ENCODE measurements at regions not wholly inside any gene's neighbourhood (a gene's known extent, or its start where the extent isn't known, plus 50 kb on each side); places are given as distances from the start of the nearest gene placed in this dataset.

DNA sequence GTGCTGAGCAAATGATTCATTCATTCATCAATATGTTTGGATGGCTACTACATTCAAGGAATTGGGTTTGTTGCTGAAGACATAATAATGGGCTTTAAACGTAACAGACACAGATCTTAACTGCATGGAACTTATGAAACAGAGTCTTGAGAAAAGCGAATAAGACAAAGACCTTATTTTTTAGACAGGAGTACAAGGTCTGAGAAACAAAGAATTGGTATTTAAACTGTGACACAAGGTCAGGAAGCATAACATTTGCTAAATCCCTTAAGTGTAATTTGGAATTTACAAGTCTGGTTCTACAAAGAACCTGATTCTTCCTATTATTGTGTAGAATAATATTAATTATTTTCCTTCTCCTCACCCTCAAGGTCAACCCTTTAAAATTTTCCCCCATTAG lies 565.4 kb upstream of the RGS18 start:
- H3K36me3 Mint-ChIP-seq (ENCODE audit: low read depth), result no peaks in the 10 kb centered on the region
- H3K27me3 Mint-ChIP-seq (ENCODE audit: low read depth), result no peaks in the 10 kb centered on the region
- H3K4me1 Mint-ChIP-seq (ENCODE audit: low read depth), result no peaks in the 10 kb centered on the region
- H3K27ac Mint-ChIP-seq, result no peak overlapping the region
- CTCF ChIA-PET, result no interaction called here
- intact Hi-C loops (cut with micrococcal nuclease), result no loop called here
- no peak overlapping the region for H3K4me3 Mint-ChIP-seq
- DNase-seq, result no peak
- peaks cover 5% of the 10 kb centered on the region for H3K9me3 Mint-ChIP-seq

DNA sequence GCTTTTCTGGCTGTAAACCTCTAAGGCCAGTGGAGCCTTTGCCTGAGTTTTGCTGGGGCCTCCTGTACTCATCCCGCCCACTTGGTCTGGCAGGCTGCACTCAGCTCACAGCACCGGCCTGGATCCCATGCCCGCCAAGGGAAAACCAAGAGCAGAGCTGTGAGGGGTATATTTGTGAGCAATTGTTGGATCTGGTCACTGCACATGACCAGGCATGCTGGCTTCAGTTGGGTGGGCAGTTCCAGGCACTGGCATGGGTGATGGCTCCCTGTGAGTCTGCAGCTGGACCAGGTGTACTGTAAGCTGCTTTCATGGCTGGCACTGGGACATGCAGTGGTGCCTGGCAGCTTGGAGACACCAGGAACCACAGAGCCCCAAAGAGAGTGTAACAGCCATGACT lies 563.1 kb upstream of the RGS18 start:
- intact Hi-C loops (cut with micrococcal nuclease), result no loop called here
- H3K27ac Mint-ChIP-seq, result no peak overlapping the region
- H3K36me3 Mint-ChIP-seq (ENCODE audit: low read depth), result no peaks in the 10 kb centered on the region
- H3K27me3 Mint-ChIP-seq (ENCODE audit: low read depth), result no peaks in the 10 kb centered on the region
- no peak for DNase-seq
- CTCF ChIA-PET, result interaction anchor here (0.7 kb wide), 1 partner anchor 532 kb away, joined by 3 read pairs; no protein-coding TSS in a partner anchor
- H3K9me3 Mint-ChIP-seq, result peaks cover 2% of the 10 kb centered on the region
- no peak overlapping the region for H3K4me3 Mint-ChIP-seq
- H3K4me1 Mint-ChIP-seq (ENCODE audit: low read depth), result no peaks in the 10 kb centered on the region

DNA sequence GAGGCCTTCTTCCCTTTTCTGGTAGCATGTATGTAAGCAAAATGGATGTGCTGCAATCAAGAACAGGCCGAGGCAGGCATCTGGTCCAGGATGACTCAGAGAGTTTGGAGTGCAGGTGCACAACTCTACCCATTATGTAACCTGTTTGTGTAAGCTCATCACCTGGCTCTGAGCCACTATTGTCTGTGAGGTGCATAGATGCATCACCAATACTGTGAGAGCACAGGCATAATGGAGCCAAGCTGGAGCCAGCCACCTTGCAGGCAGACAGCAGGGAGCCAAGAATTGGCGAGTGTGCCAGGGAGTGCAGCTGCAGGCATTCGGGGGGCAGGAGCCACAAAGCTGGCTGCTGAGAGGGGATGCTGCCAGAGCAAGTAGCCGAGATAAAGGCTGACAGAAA lies 549.9 kb upstream of the RGS18 start:
- Mint-ChIP-seq H3K27me3 (ENCODE audit: low read depth) (no peaks in the 10 kb centered on the region), H3K4me3 (no peak overlapping the region), H3K4me1 (ENCODE audit: low read depth) (no peaks in the 10 kb centered on the region), H3K27ac (no peak overlapping the region), H3K9me3 (no peaks in the 10 kb centered on the region), H3K36me3 (ENCODE audit: low read depth) (no peaks in the 10 kb centered on the region)
- DNase-seq, result no peak
- CTCF ChIA-PET, result interaction anchor here (1.1 kb wide), 1 partner anchor 9 kb away, joined by 4 read pairs; no protein-coding TSS in a partner anchor
- intact Hi-C loops (cut with micrococcal nuclease), result no loop called here

GRCh38 chr1:191609305-191609704 lies 549.0 kb upstream of the RGS18 start:
- no peaks in the 10 kb centered on the region for H3K4me1 Mint-ChIP-seq (ENCODE audit: low read depth)
- H3K9me3 Mint-ChIP-seq, result no peaks in the 10 kb centered on the region
- CTCF ChIA-PET, result no interaction called here
- H3K27ac Mint-ChIP-seq, result no peak overlapping the region
- no peaks in the 10 kb centered on the region for H3K36me3 Mint-ChIP-seq (ENCODE audit: low read depth)
- H3K4me3 Mint-ChIP-seq, result no peak overlapping the region
- DNase-seq, result no peak
- intact Hi-C loops (cut with micrococcal nuclease), result no loop called here
- H3K27me3 Mint-ChIP-seq (ENCODE audit: low read depth), result no peaks in the 10 kb centered on the region

DNA sequence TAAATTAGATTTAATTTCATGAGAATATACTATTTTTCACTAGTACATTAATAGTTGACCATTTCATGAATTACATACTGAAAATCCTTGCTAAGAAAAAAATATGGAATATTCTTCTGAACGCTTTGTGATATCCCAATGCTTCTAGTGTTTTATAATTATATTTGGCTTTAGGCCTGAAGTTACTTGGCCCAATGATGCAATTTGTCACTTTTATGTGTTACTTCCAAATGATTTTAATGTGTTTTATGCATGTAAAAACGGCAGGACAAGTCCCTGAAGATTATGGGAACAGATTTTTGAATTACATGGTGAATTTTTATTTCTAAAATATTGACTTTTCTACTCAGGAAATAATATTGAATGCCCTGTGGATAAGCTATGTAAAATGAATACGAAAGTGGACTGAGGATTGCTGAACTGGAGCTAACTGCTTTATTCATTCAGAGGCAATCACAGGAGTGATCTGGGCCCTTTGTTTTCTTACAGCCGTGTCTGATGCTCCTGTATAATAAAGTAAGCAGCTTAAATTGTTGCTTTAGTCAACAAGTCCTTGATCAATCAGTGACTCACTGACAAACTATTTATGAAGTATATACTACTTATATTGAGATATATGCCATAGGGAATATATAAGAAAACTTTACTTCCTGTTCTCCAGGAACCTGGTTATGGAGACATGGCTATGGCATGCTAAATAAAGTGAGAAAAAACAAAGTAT lies 543.0 kb upstream of the RGS18 start:
- Mint-ChIP-seq H3K27ac (no peak overlapping the region), H3K4me3 (no peak overlapping the region), H3K9me3 (peaks cover 3% of the 10 kb centered on the region), H3K27me3 (ENCODE audit: low read depth) (no peaks in the 10 kb centered on the region), H3K36me3 (ENCODE audit: low read depth) (no peaks in the 10 kb centered on the region), H3K4me1 (ENCODE audit: low read depth) (no peaks in the 10 kb centered on the region)
- CTCF ChIA-PET, result no interaction called here
- DNase-seq, result no peak
- intact Hi-C loops (cut with micrococcal nuclease), result no loop called here

- Mint-ChIP-seq H3K9me3 (peaks cover 3% of the 10 kb centered on the region), H3K27ac (no peak overlapping the region), H3K27me3 (ENCODE audit: low read depth) (no peaks in the 10 kb centered on the region), H3K4me1 (ENCODE audit: low read depth) (no peaks in the 10 kb centered on the region), H3K4me3 (no peak overlapping the region), H3K36me3 (ENCODE audit: low read depth) (no peaks in the 10 kb centered on the region)
- intact Hi-C loops (cut with micrococcal nuclease), result no loop called here
- DNase-seq, result no peak
- CTCF ChIA-PET, result interaction anchor here (1.2 kb wide), 1 partner anchor 10 kb away, joined by 4 read pairs; no protein-coding TSS in a partner anchor
These were observed 540.1 kb upstream of the RGS18 start for GRCh38 chr1:191618181-191618580.

GRCh38 chr1:191620883-191621282 lies 537.4 kb upstream of the RGS18 start:
- no peak overlapping the region for H3K27ac Mint-ChIP-seq
- peaks cover 5% of the 10 kb centered on the region for H3K9me3 Mint-ChIP-seq
- CTCF ChIA-PET, result no interaction called here

DNA sequence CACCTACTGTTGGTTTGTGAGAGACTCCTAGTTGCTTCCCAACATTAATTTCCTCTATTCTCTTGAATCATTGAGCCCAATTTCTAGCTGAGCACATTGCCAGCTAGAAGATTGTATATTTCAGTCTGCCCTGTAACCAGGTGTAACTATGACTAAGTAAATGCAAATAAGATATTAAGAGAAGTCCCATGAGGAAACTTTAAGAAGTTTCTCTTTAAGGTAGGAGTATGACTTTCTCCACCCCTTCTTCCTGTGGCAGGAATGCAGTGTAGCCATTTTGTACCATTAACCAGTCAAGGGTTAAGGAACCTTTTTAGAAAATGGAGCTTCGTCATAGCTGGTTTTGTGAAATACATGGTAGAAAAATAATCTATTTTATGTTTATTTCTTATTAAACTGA lies 534.2 kb upstream of the RGS18 start:
- CTCF ChIA-PET, result interaction anchor here (0.5 kb wide), 1 partner anchor 90 kb away, joined by 3 read pairs; no protein-coding TSS in a partner anchor
- DNase-seq, result no peak
- no peak overlapping the region for H3K4me3 Mint-ChIP-seq
- no peaks in the 10 kb centered on the region for H3K27me3 Mint-ChIP-seq (ENCODE audit: low read depth)
- no peaks in the 10 kb centered on the region for H3K36me3 Mint-ChIP-seq (ENCODE audit: low read depth)
- peaks cover 5% of the 10 kb centered on the region for H3K9me3 Mint-ChIP-seq
- H3K4me1 Mint-ChIP-seq (ENCODE audit: low read depth), result no peaks in the 10 kb centered on the region
- intact Hi-C loops (cut with micrococcal nuclease), result no loop called here
- H3K27ac Mint-ChIP-seq, result no peak overlapping the region

More at GRCh38 chr1:191620883-191621282, 537.4 kb upstream of the RGS18 start:
- Mint-ChIP-seq H3K27me3 (ENCODE audit: low read depth) (no peaks in the 10 kb centered on the region), H3K4me1 (ENCODE audit: low read depth) (no peaks in the 10 kb centered on the region), H3K4me3 (no peak overlapping the region), H3K36me3 (ENCODE audit: low read depth) (no peaks in the 10 kb centered on the region)
- no peak for DNase-seq
- intact Hi-C loops (cut with micrococcal nuclease), result no loop called here

GRCh38 chr1:191629836-191630235 lies 528.4 kb upstream of the RGS18 start:
- CTCF ChIA-PET, result no interaction called here
- Mint-ChIP-seq H3K27ac (no peak overlapping the region), H3K9me3 (peaks cover 8% of the 10 kb centered on the region), H3K27me3 (ENCODE audit: low read depth) (no peaks in the 10 kb centered on the region), H3K4me1 (ENCODE audit: low read depth) (no peaks in the 10 kb centered on the region), H3K36me3 (ENCODE audit: low read depth) (no peaks in the 10 kb centered on the region), H3K4me3 (no peak overlapping the region)
- intact Hi-C loops (cut with micrococcal nuclease), result no loop called here
- DNase-seq, result no peak

DNA sequence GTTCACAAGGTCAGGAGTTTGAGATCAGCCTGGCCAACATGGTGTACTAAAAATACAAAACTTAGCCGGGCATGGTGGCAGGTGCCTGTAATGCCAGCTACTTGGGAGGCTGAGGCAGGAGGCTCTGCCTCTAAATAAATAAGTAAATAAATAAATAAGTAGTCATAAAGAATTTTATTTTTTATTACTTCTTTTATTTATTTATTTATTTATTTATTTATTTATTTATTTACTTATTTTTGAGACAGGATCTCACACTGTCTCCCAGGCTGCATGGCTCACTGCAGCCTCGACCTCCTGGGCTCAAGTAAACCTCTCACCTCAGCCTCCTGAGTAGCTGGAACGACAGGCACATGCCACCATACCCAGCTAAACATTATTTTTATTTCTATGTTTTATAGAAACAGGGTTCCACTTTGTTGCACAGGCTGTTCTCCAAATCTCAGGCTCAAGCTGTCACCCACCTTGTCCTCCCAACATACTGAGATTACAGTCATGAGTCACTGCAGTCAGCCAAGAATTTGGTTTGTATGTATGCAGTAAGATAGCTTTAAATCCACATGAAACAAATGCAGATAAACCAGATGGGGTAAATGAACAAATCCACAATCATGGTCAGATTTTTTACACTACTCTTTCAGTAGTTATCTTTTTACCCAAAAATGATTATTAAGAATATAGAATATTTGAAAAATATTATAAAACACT lies 523.3 kb upstream of the RGS18 start:
- peaks cover 11% of the 10 kb centered on the region for H3K9me3 Mint-ChIP-seq
- no peak overlapping the region for H3K4me3 Mint-ChIP-seq
- H3K4me1 Mint-ChIP-seq (ENCODE audit: low read depth), result no peaks in the 10 kb centered on the region
- H3K36me3 Mint-ChIP-seq (ENCODE audit: low read depth), result no peaks in the 10 kb centered on the region
- no peak for DNase-seq
- CTCF ChIA-PET, result no interaction called here
- no peak overlapping the region for H3K27ac Mint-ChIP-seq
- no peaks in the 10 kb centered on the region for H3K27me3 Mint-ChIP-seq (ENCODE audit: low read depth)
- intact Hi-C loops (cut with micrococcal nuclease), result no loop called here

DNA sequence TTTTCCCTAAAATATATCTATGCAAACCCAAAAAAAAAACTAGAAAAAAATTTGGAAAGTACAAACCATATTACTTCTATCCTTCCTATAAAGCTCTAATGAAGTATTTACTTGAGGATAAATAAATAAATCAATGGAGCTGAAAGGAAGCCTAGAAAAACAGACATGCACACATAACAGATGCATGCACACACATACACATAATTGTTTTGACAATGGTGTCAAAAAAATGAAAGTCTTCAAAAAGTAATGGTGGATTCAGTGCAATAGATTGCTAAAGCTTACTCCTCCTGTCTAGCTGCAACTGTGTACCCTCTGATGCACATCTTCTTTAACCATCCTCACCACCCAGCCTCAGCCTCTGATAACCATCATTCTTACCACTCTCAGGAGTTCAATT lies 521.9 kb upstream of the RGS18 start:
- Mint-ChIP-seq H3K27ac (no peak overlapping the region), H3K4me3 (no peak overlapping the region), H3K36me3 (ENCODE audit: low read depth) (no peaks in the 10 kb centered on the region), H3K4me1 (ENCODE audit: low read depth) (no peaks in the 10 kb centered on the region), H3K27me3 (ENCODE audit: low read depth) (no peaks in the 10 kb centered on the region), H3K9me3 (peaks cover 12% of the 10 kb centered on the region)
- CTCF ChIA-PET, result interaction anchor here (0.6 kb wide), 1 partner anchor 711 kb away, joined by 3 read pairs; no protein-coding TSS in a partner anchor
- no peak for DNase-seq
- intact Hi-C loops (cut with micrococcal nuclease), result no loop called here

- Mint-ChIP-seq H3K4me3 (no peak overlapping the region), H3K27ac (no peak overlapping the region), H3K27me3 (ENCODE audit: low read depth) (no peaks in the 10 kb centered on the region), H3K9me3 (peaks cover 6% of the 10 kb centered on the region), H3K36me3 (ENCODE audit: low read depth) (no peaks in the 10 kb centered on the region), H3K4me1 (ENCODE audit: low read depth) (no peaks in the 10 kb centered on the region)
- intact Hi-C loops (cut with micrococcal nuclease), result no loop called here
- CTCF ChIA-PET, result no interaction called here
- DNase-seq, result no peak
These were observed 516.6 kb upstream of the RGS18 start for GRCh38 chr1:191641420-191642260.

Data from activated naive CD4-positive, alpha-beta T cell treated with anti-CD3 and anti-CD28 coated beads for 36 hours (primary cell).